WTC11 (cell line): ENCODE measurements at regions not wholly inside any gene's neighbourhood (a gene's known extent, or its start where the extent isn't known, plus 50 kb on each side); places are given as distances from the start of the nearest gene placed in this dataset.

ENCODE experiments used
- CREB1 ChIP-seq: sonication (generic); formaldehyde crosslinking; IDR thresholded peaks from 2 replicates; pipeline ENCODE4 v1.8.0; 2023; ENCODE audit warnings: mild to moderate bottlenecking, missing genetic modification reagents
- CREM ChIP-seq: sonication (generic); formaldehyde crosslinking; IDR thresholded peaks from 2 replicates; pipeline ENCODE4 v1.8.1; 2022; ENCODE audit warnings: mild to moderate bottlenecking, missing genetic modification reagents, moderate library complexity
- CTCF ChIP-seq: fragments of 200-600 bp; IDR thresholded peaks from 2 replicates; pipeline ENCODE4 v1.8.0; 2022; ENCODE audit warnings: antibody characterized with exemption
- E2F4 ChIP-seq: sonication (generic); formaldehyde crosslinking; IDR thresholded peaks from 2 replicates; pipeline ENCODE4 v1.8.1; 2022; ENCODE audit warnings: low read depth, mild to moderate bottlenecking, moderate library complexity, missing genetic modification reagents, borderline replicate concordance
- NR3C1 ChIP-seq: sonication (generic); formaldehyde crosslinking; conservative IDR thresholded peaks from 2 replicates; pipeline ENCODE4 v1.8.1; 2023; ENCODE audit warnings: low read depth, mild to moderate bottlenecking, missing genetic modification reagents
- TEAD4 ChIP-seq: sonication (generic); formaldehyde crosslinking; IDR thresholded peaks from 2 replicates; pipeline ENCODE4 v1.8.0; 2022; ENCODE audit warnings: mild to moderate bottlenecking, missing genetic modification reagents
- ZNF423 ChIP-seq: fragments of 250-450 bp; sonication (Bioruptor Pico); IDR thresholded peaks from 2 replicates; pipeline ENCODE4 v2.1.2; 2022; ENCODE audit warnings: mild to moderate bottlenecking, moderate library complexity
- ZNF512 ChIP-seq: sonication (generic); formaldehyde crosslinking; IDR thresholded peaks from 2 replicates; pipeline ENCODE4 v1.8.1; 2022; ENCODE audit warnings: missing genetic modification reagents, borderline replicate concordance
- TF ChIP-seq, protein P1 (sequence below): fragments of 250-450 bp; sonication (Bioruptor Pico); IDR thresholded peaks from 2 replicates; pipeline ENCODE4 v1.9.0; 2021; ENCODE audit warnings: mild to moderate bottlenecking, borderline replicate concordance
- TF ChIP-seq, protein P2 (sequence below): sonication (generic); formaldehyde crosslinking; IDR thresholded peaks from 2 replicates; pipeline ENCODE4 v1.8.1; 2023; ENCODE audit warnings: mild to moderate bottlenecking, missing genetic modification reagents, moderate library complexity

GRCh38 chr5:123951582-123951977 lies 439.6 kb downstream of the CSNK1G3 start:
- TF ChIP-seq ZNF512 (CRISPR knock-in tag) (no peak), ZNF423 (no peak), NR3C1 (no peak), CREB1 (CRISPR knock-in tag) (no peak), CREM (CRISPR knock-in tag) (no peak), CTCF (no peak), TEAD4 (CRISPR knock-in tag) (no peak), E2F4 (CRISPR knock-in tag) (no peak)
- TF ChIP-seq, protein P1, sequence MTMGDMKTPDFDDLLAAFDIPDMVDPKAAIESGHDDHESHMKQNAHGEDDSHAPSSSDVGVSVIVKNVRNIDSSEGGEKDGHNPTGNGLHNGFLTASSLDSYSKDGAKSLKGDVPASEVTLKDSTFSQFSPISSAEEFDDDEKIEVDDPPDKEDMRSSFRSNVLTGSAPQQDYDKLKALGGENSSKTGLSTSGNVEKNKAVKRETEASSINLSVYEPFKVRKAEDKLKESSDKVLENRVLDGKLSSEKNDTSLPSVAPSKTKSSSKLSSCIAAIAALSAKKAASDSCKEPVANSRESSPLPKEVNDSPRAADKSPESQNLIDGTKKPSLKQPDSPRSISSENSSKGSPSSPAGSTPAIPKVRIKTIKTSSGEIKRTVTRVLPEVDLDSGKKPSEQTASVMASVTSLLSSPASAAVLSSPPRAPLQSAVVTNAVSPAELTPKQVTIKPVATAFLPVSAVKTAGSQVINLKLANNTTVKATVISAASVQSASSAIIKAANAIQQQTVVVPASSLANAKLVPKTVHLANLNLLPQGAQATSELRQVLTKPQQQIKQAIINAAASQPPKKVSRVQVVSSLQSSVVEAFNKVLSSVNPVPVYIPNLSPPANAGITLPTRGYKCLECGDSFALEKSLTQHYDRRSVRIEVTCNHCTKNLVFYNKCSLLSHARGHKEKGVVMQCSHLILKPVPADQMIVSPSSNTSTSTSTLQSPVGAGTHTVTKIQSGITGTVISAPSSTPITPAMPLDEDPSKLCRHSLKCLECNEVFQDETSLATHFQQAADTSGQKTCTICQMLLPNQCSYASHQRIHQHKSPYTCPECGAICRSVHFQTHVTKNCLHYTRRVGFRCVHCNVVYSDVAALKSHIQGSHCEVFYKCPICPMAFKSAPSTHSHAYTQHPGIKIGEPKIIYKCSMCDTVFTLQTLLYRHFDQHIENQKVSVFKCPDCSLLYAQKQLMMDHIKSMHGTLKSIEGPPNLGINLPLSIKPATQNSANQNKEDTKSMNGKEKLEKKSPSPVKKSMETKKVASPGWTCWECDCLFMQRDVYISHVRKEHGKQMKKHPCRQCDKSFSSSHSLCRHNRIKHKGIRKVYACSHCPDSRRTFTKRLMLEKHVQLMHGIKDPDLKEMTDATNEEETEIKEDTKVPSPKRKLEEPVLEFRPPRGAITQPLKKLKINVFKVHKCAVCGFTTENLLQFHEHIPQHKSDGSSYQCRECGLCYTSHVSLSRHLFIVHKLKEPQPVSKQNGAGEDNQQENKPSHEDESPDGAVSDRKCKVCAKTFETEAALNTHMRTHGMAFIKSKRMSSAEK (CRISPR knock-in tag) = no peak
- TF ChIP-seq, protein P2, sequence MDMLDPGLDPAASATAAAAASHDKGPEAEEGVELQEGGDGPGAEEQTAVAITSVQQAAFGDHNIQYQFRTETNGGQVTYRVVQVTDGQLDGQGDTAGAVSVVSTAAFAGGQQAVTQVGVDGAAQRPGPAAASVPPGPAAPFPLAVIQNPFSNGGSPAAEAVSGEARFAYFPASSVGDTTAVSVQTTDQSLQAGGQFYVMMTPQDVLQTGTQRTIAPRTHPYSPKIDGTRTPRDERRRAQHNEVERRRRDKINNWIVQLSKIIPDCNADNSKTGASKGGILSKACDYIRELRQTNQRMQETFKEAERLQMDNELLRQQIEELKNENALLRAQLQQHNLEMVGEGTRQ (CRISPR knock-in tag) = no peak
